IMR-90 (cell line): ENCODE measurements at regions not wholly inside any gene's neighbourhood (a gene's known extent, or its start where the extent isn't known, plus 50 kb on each side); places are given as distances from the start of the nearest gene placed in this dataset.
A peak's percentile ranks its signal among the peaks of the same experiment; 100 is the strongest.

Experiments
- ATAC-seq: fragments of 200-7000 bp; cut with Tn5 transposase; 2 replicates; pipeline ENCODE4 v1.9.1; 2020; ENCODE audit warnings: low read depth, mild to moderate bottlenecking, moderate library complexity
- BruUV-seq: library from RNA; stranded (reverse); fragments of 400-500 nt; replicated peaks from 2 replicates; lab custom pipeline; 2021; lab: Mats Ljungman, UMichigan
- CTCF ChIA-PET: fragments of 300-600 bp; formaldehyde crosslinking; extraction: SDS; loops from one replicate; lab custom pipeline; 2021; ENCODE audit warnings: antibody characterized with exemption; lab: Yijun Ruan, JAX
- POLR2A ChIA-PET: fragments of 300-600 bp; sonication (Branson Sonifier 250); formaldehyde crosslinking; loops from one replicate; lab custom pipeline; 2022; ENCODE audit warnings: antibody characterized with exemption; ENCODE audit not compliant: unreplicated experiment; lab: Charles Lee
- DNase-seq: peaks from one replicate; pipeline ENCODE4 v3.0.0; 2013
- H2AFZ ChIP-seq: replicated peaks from 2 replicates; pipeline ENCODE3; 2013; ENCODE audit warnings: low read length, mild to moderate bottlenecking; ENCODE audit not compliant: poor library complexity
- H2AK5ac ChIP-seq: 2 replicates; pipeline ENCODE4 v1.6.1; 2013; ENCODE audit warnings: low read depth, low read length, inconsistent platforms
- H2AK9ac ChIP-seq: replicated peaks from 2 replicates; pipeline ENCODE3; 2013; ENCODE audit warnings: mild to moderate bottlenecking, low read depth, low read length, moderate library complexity; ENCODE audit not compliant: poor library complexity
- H2BK120ac ChIP-seq: 2 replicates; pipeline ENCODE4 v1.6.1; 2013; ENCODE audit warnings: low read depth, low read length, inconsistent platforms
- H2BK15ac ChIP-seq: 3 replicates; pipeline ENCODE4 v1.6.1; 2013; ENCODE audit warnings: low read depth, low read length, inconsistent platforms
- H2BK20ac ChIP-seq: 2 replicates; pipeline ENCODE4 v1.6.1; 2013; ENCODE audit warnings: low read depth, mild to moderate bottlenecking, inconsistent platforms, low read length, moderate library complexity
- H2BK5ac ChIP-seq: 2 replicates; pipeline ENCODE4 v1.6.1; 2013; ENCODE audit warnings: mild to moderate bottlenecking, low read depth, low read length, inconsistent platforms; ENCODE audit not compliant: poor library complexity, severe bottlenecking
- H3K14ac ChIP-seq: replicated peaks from 2 replicates; pipeline ENCODE4 v1.6.1; 2013; ENCODE audit warnings: low read depth, low read length, inconsistent platforms
- H3K18ac ChIP-seq: 2 replicates; pipeline ENCODE4 v1.6.1; 2013; ENCODE audit warnings: low read depth, low read length, control low read depth
- H3K23ac ChIP-seq: 2 replicates; pipeline ENCODE4 v1.6.1; 2013; ENCODE audit warnings: low read depth, low read length, inconsistent platforms
- H3K27ac ChIP-seq: 2 replicates; pipeline ENCODE4 v1.5.1; 2013; ENCODE audit warnings: mild to moderate bottlenecking, control low read depth, low read length; ENCODE audit not compliant: insufficient read depth
- H3K27me3 ChIP-seq: 2 replicates; pipeline ENCODE4 v1.6.1; 2013; ENCODE audit warnings: low read length; ENCODE audit not compliant: control insufficient read depth, insufficient read depth
- H3K36me3 ChIP-seq: 2 replicates; pipeline ENCODE4 v1.6.1; 2013; ENCODE audit warnings: low read length, mixed read lengths; ENCODE audit not compliant: control insufficient read depth, insufficient read depth
- H3K4ac ChIP-seq: 2 replicates; pipeline ENCODE4 v1.6.1; 2013; ENCODE audit warnings: low read depth, low read length, inconsistent platforms
- H3K4me1 ChIP-seq: 2 replicates; pipeline ENCODE4 v1.6.1; 2013; ENCODE audit warnings: low read length, mixed read lengths; ENCODE audit not compliant: control insufficient read depth, insufficient read depth
- H3K4me2 ChIP-seq: 2 replicates; pipeline ENCODE4 v1.6.1; 2013; ENCODE audit warnings: low read depth, mild to moderate bottlenecking, control low read depth, low read length, moderate library complexity
- H3K4me3 ChIP-seq: 2 replicates; pipeline ENCODE4 v1.5.1; 2013; ENCODE audit warnings: low read depth, mild to moderate bottlenecking, control low read depth, low read length, moderate library complexity; ENCODE audit not compliant: insufficient read depth
- H3K56ac ChIP-seq: 2 replicates; pipeline ENCODE4 v1.6.1; 2013; ENCODE audit warnings: low read length, inconsistent platforms; ENCODE audit not compliant: insufficient read depth; ENCODE audit errors: extremely low read depth
- H3K79me1 ChIP-seq, 2 experiments: 2 replicates each; pipeline ENCODE4 v1.6.1; 2013; ENCODE audit warnings: low read length in 2 of 2, inconsistent platforms in 1 of 2, low read depth in 1 of 2
- H3K9ac ChIP-seq: 2 replicates; pipeline ENCODE4 v1.6.1; 2013; ENCODE audit warnings: low read depth, low read length, control low read depth
- H3K9me1 ChIP-seq: 2 replicates; pipeline ENCODE4 v1.6.1; 2013; ENCODE audit warnings: low read length, inconsistent platforms; ENCODE audit not compliant: insufficient read depth
- H3K9me3 ChIP-seq: 2 replicates; pipeline ENCODE4 v1.6.1; 2013; ENCODE audit warnings: low read length; ENCODE audit not compliant: control insufficient read depth, insufficient read depth
- H4K20me1 ChIP-seq: 2 replicates; pipeline ENCODE4 v1.6.1; 2013; ENCODE audit warnings: low read length, inconsistent platforms; ENCODE audit not compliant: insufficient read depth
- H4K5ac ChIP-seq: 2 replicates; pipeline ENCODE4 v1.6.1; 2013; ENCODE audit warnings: mild to moderate bottlenecking, low read depth, low read length, control low read depth
- H4K8ac ChIP-seq, 2 experiments: 2 replicates each; pipeline ENCODE4 v1.6.1; 2013; ENCODE audit warnings: low read depth in 2 of 2, low read length in 2 of 2, control low read depth in 1 of 2, inconsistent platforms in 1 of 2
- H4K91ac ChIP-seq: 2 replicates; pipeline ENCODE4 v1.6.1; 2013; ENCODE audit warnings: low read depth, low read length, inconsistent platforms; ENCODE audit not compliant: insufficient read depth
- CHD1 ChIP-seq: IDR thresholded peaks from 2 replicates; pipeline ENCODE4 v1.6.1; 2012; ENCODE audit warnings: low read depth, low read length, improper control_type of control experiment
- FOS ChIP-seq: fragments of 150-350 bp; IDR thresholded peaks from 2 replicates; pipeline ENCODE4 v1.6.1; 2016; ENCODE audit warnings: low read depth, low read length
- MAZ ChIP-seq: IDR thresholded peaks from 2 replicates; pipeline ENCODE4 v1.6.1; 2012; ENCODE audit warnings: low read depth, mild to moderate bottlenecking, low read length, improper control_type of control experiment, moderate library complexity, borderline replicate concordance
- MXI1 ChIP-seq: IDR thresholded peaks from 2 replicates; pipeline ENCODE4 v1.6.1; 2012; ENCODE audit warnings: low read depth, mild to moderate bottlenecking, low read length, moderate library complexity, borderline replicate concordance
- RAD21 ChIP-seq: IDR thresholded peaks from 2 replicates; pipeline ENCODE4 v1.6.1; 2012; ENCODE audit warnings: low read length, improper control_type of control experiment
- RCOR1 ChIP-seq: IDR thresholded peaks from 2 replicates; pipeline ENCODE4 v1.6.1; 2012; ENCODE audit warnings: mild to moderate bottlenecking, low read length, improper control_type of control experiment; ENCODE audit not compliant: insufficient replicate concordance
- RFX5 ChIP-seq: IDR thresholded peaks from 2 replicates; pipeline ENCODE4 v1.8.0; 2012; ENCODE audit warnings: low read depth, mild to moderate bottlenecking, low read length, moderate library complexity
- SMC3 ChIP-seq: fragments of 150-350 bp; IDR thresholded peaks from 2 replicates; pipeline ENCODE4 v1.6.1; 2016; ENCODE audit warnings: low read depth, mild to moderate bottlenecking, antibody characterized with exemption, low read length, moderate library complexity
- WGBS, 2 experiments: methylation state at CpG; one replicate each; pipeline versions ENCODE4 v1.1.5 to v1.1.7; 2013; ENCODE audit warnings: missing lambda C conversion rate in 2 of 2; ENCODE audit not compliant: insufficient read length in 1 of 2; ENCODE audit errors: extremely low coverage in 2 of 2; 5-methylcytosine and 5-hydroxymethylcytosine counted together
- dilution Hi-C: fragments of 300-500 bp; cut with HindIII; formaldehyde crosslinking; loops from one replicate; pipeline ENCODE4 v1.14.3; 2018; ENCODE audit warnings: low sequenced_read_pairs; ENCODE audit not compliant: unreplicated experiment
- in situ Hi-C: fragments of 300-500 bp; cut with MboI; formaldehyde crosslinking; loops from 3 replicates; pipeline ENCODE4 v1.14.3; 2019; ENCODE audit warnings: low sequenced_read_pairs, inconsistent platforms, mixed read lengths
- intact Hi-C: fragments of 100-400 bp; cut with micrococcal nuclease; formaldehyde crosslinking; loops from 2 replicates; pipeline ENCODE4 v1.10.0; 2022
- TF ChIP-seq, protein P1 (sequence below): conservative IDR thresholded peaks from 2 replicates; pipeline ENCODE4 v1.5.1; 2012; ENCODE audit warnings: mild to moderate bottlenecking, low read depth, low read length, improper control_type of control experiment
- TF ChIP-seq, protein P2 (sequence below): fragments of 150-350 bp; IDR thresholded peaks from 2 replicates; pipeline ENCODE4 v1.6.1; 2016; ENCODE audit warnings: low read depth, mild to moderate bottlenecking, low read length, moderate library complexity, borderline replicate concordance
- TF ChIP-seq, protein P3 (sequence below): fragments of 150-350 bp; IDR thresholded peaks from 2 replicates; pipeline ENCODE4 v1.6.1; 2017; ENCODE audit warnings: mild to moderate bottlenecking, antibody characterized with exemption, low read length, low read depth

DNA sequence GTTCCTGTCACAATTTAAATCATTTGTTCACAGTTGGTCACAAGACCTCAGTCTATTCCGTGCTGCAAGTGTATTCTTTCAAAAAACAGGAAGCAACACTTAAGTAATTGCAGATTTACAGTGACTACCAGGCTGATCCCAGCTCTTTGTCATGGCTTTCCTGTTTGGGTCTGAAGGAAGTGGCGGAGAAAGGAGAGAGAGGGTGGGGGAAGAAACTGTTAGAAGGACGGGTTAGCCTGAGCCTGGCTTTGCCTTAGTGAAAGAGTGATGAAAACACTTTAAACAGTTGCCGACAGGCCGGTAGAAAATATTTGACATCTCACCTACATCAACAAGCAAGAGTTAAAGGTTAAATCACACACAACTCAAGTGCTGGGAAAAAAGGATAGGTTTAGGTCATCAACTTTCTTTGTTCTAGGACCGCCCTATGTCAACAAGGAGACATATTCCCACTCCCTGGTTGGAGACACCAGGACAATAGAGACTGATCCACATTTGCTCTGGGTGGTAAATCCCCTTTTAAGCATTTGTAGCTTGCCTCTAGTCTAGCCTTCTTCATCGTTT is 102.2 kb upstream of the DAB2 start:
- CTCF ChIA-PET: interaction anchor here (0.5 to 1.4 kb wide), 2 partner anchors 16 to 138 kb away, joined by 3 to 8 read pairs; no protein-coding TSS in a partner anchor
- no peak for DNase-seq

More for the DNA sequence above, 102.2 kb upstream of the DAB2 start:
- Histone ChIP-seq H3K14ac (peak overlapping the region; percentile 12), H3K79me1 (no peaks in the 10 kb centered on the region), H3K36me3 (no peaks in the 10 kb centered on the region), H3K56ac (no peak overlapping the region), H3K4me3 (no peak overlapping the region), H3K23ac (no peak overlapping the region), H4K8ac (peak overlapping the region; percentile 24 to 28), H3K9me1 (peaks cover 4% of the 10 kb centered on the region; the same call in 1 of the 2 replicates), H2AK5ac (no peak overlapping the region), H3K27ac (no peak overlapping the region), H3K9ac (no peak overlapping the region), H3K4me2 (no peak overlapping the region), H2AK9ac (no peak overlapping the region), H2AFZ (no peak overlapping the region), H3K4me1 (peaks cover 4% of the 10 kb centered on the region), H4K91ac (peak overlapping the region; percentile 43), H2BK120ac (peak overlapping the region; percentile 47; the same call in 1 of the 2 replicates), H2BK15ac (peak overlapping the region; percentile 59; the same call in 2 of the 3 replicates), H3K18ac (peak overlapping the region; percentile 7; the same call in 1 of the 2 replicates), H4K20me1 (no peaks in the 10 kb centered on the region), H3K4ac (peak overlapping the region; percentile 4; the same call in 1 of the 2 replicates), H2BK5ac (peak overlapping the region; percentile 10), H3K27me3 (no peaks in the 10 kb centered on the region), H2BK20ac (peak overlapping the region; percentile 45; the same call in 1 of the 2 replicates), H3K9me3 (no peaks in the 10 kb centered on the region), H4K5ac (peak overlapping the region; percentile 24; the same call in 1 of the 2 replicates)
- TF ChIP-seq MAZ (no peak), FOS (no peak), RAD21 (no peak), MXI1 (no peak), SMC3 (no peak), RCOR1 (no peak), RFX5 (no peak), CHD1 (no peak)
- TF ChIP-seq, protein P1, sequence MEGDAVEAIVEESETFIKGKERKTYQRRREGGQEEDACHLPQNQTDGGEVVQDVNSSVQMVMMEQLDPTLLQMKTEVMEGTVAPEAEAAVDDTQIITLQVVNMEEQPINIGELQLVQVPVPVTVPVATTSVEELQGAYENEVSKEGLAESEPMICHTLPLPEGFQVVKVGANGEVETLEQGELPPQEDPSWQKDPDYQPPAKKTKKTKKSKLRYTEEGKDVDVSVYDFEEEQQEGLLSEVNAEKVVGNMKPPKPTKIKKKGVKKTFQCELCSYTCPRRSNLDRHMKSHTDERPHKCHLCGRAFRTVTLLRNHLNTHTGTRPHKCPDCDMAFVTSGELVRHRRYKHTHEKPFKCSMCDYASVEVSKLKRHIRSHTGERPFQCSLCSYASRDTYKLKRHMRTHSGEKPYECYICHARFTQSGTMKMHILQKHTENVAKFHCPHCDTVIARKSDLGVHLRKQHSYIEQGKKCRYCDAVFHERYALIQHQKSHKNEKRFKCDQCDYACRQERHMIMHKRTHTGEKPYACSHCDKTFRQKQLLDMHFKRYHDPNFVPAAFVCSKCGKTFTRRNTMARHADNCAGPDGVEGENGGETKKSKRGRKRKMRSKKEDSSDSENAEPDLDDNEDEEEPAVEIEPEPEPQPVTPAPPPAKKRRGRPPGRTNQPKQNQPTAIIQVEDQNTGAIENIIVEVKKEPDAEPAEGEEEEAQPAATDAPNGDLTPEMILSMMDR: no peak
- TF ChIP-seq, protein P2, sequence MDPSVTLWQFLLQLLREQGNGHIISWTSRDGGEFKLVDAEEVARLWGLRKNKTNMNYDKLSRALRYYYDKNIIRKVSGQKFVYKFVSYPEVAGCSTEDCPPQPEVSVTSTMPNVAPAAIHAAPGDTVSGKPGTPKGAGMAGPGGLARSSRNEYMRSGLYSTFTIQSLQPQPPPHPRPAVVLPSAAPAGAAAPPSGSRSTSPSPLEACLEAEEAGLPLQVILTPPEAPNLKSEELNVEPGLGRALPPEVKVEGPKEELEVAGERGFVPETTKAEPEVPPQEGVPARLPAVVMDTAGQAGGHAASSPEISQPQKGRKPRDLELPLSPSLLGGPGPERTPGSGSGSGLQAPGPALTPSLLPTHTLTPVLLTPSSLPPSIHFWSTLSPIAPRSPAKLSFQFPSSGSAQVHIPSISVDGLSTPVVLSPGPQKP: no peak
- TF ChIP-seq, protein P3, sequence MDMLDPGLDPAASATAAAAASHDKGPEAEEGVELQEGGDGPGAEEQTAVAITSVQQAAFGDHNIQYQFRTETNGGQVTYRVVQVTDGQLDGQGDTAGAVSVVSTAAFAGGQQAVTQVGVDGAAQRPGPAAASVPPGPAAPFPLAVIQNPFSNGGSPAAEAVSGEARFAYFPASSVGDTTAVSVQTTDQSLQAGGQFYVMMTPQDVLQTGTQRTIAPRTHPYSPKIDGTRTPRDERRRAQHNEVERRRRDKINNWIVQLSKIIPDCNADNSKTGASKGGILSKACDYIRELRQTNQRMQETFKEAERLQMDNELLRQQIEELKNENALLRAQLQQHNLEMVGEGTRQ: no peak
- no TSS peak for BruUV-seq
- POLR2A ChIA-PET: no interaction called here
- dilution Hi-C loops: no loop called here
- in situ Hi-C loops: no loop called here
- ATAC-seq: no peak
- no CpG with 5 or more reads among the region's 7 CpGs for WGBS, 2 experiments
- intact Hi-C loops: no loop called here
